ENCODE measurements at regions not wholly inside any gene's neighbourhood (a gene's known extent, or its start where the extent isn't known, plus 50 kb on each side); places are given as distances from the start of the nearest gene placed in this dataset.

DNA sequence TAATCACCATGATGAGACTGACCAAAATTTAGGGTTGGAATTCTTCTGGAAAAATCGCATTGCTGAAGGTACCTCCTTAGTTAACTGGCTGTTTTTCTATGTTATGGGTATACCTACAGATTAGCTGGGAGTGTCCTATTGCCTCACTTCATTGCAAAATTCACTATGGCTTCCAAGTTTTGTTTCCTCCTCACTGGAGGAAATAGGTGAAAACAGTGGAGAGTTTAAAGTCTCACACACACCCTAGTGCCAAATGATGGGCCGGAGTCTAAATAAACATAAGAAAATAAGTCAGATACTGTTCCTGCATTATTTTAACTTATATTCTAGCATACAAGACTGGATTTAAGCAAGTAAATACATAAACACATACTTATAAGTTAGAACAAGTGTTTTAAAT lies 98.2 kb downstream of the AHR start:
- no peak for DNase-seq (ENCODE audit: low read depth)

DNA sequence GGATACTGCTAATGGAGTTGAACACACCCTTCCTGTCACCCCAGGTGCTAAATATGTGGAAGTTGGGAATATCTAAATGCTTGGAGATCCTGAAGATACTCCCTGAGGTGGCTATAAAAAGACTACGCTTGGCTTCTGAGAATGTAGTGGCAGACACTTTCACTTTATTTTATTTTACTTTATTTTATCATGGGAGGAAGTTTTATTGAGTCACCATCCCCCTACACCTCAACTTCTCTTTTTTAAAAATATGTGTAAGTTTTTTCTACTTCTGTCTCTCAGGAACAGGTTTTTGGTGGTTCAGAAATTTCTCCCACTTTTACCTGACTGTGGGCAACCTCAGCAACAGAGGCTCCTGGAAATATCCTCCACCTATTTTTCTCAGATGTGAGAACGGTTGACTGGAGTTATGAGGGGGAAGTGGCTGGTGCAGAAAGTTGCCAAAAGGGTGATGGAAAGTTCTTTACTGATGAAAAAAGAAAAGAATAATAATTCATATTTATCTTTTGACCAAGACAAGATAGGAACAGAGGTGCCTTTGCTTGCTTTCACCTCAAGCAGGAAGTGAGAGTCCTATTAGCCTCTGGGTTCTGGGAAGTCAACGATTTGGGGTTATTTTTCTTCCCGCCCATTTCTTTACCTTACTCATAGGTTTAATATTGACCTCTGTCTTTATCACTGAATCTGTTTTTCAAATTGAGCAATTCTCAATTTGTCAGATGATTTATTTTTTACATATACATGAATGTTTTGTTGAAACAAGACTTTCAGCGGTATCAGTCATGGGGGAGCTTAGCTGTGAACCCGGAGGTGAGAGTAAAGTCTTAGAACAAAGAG lies 103.6 kb downstream of the AHR start:
- DNase-seq (ENCODE audit: low read depth): no peak

DNA sequence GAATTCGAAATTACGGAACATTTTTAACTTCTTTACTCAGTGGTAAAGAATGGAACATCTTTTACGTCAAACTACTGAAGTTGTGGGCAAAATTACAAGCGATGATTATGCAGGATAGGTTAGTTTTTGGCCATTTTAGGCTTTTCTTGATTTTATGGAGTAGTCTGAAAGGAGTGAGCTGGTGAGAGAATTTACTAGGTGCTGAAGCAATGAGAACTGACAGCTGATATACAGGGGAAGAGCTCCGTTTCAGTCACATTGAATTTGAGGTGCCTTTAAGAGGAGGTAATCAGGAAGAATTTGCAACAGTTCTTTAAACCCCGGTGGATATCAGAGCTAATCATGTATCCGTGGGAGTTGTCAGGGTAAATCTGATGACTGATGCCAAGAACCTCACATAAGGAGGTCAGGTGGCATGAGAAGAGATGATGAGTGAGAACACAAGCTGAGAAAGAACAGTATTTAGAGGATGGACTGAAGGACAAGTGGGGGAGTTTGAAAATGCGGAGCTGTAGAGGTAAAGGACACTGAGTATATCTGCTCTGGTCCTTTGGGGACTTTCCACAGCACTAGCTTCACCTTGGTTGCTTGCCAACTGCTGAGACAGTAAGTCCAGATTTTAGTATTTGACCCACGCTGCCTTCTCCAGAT lies 104.3 kb downstream of the AHR start:
- peak; percentile 86 for DNase-seq (ENCODE audit: low read depth)

DNA sequence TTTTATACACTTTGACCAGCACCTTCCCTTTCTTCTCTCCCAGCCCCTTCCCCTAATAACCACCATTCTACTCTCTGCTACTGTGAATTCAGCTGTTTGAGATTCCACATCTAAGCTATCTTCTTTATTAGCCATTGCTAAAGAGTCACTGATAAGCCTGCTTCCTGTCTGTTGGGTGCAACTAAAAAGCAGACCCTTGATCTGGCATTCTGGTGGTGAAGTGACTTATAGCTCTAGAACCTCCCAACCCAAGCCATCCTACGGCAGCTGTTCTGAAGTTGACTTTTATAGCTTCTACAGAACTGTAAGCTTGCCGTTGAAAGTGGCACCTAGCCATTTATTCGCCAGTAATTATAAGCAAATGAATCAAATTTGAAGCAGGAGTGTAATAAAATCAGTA lies 105.6 kb downstream of the AHR start:
- DNase-seq (ENCODE audit: low read depth): peak; percentile 82

DNA sequence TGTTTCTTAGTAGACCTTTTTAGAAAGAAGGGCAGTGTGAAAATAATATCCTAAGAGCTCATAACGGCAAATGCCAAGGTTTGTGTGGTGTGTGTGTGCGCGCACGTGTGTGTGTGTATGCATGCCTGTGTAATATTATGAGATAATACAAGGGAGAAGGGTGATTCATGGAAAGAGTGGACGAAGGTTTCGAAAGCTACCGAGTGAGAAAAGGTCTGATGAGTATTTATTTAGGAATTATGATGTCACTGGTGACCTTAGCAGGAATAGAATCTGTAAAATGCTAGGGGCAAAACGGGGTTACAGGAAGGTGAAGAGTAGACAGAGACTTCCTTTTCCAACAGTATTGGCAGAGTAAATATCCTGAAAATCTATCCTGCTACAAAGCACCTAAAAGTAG lies 107.3 kb downstream of the AHR start:
- peak; percentile 98 for DNase-seq (ENCODE audit: low read depth)

DNA sequence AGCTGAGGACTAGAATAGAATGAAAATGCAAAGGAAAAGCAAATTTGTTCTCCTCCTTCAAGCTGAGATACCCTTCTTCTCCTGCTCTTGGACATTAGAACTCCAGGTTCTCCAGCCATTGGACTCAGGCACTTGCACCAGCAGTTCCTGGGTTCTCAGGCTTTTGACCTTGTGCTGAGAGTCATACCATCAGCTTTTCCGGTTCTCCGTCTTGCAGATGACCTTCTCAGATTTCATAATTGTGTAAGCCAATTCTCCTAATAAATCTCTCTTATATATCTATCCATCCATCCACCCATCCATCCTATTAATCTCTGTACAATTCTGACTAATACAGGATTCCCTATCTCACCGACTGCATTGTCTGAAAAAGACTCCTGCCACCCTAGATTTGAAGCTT lies 108.3 kb downstream of the AHR start:
- peak; percentile 83 for DNase-seq (ENCODE audit: low read depth)

DNA sequence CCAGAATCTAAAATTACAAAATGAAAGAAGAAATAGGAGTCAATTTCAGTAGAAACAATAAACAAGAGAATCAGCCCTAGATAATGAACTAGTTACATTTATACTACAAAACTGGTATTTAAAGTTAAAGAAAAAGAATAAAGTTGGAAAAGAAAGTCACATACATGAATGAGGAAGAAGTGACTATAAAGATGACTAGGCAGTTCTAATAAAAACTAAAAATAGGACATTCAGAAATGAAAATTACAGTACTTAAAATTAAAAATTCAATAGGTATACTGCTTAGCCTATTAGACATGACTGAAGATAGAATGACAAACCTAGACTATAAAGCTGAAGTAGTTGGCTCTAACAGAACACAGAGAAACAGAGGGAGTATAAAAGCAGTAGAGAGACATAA lies 108.8 kb downstream of the AHR start:
- DNase-seq (ENCODE audit: low read depth): no peak

DNA sequence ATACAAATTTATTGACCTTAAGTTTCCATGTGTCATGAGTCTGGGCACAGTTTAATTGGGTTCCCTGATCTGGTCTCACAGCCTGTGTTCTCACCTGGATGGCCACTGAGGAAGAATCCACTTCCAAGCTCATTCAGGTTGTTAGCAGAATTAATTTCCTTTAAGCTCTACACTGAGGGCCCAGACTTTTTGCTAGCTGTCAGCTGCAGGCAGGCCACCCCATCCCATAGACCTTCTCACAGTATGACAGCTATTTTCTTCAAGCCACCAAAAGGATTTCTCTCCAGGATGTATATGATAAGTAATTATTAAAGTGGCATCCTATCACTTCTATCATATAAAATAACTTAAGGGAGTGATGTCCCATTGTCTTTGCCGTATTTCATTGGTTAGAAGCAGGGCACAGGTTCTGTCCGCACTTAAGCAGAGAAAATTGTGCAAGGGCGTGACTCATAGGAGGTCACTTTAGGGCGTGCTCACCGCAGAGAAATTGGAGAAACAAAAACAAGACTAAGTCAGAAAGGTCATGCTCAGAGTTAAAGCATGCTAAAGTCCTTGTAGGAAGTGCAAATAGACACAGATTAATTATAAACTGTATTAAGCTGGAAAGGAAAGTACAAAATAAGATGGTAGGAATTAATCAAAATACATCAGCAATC lies 109.9 kb downstream of the AHR start:
- DNase-seq (ENCODE audit: low read depth): peak; percentile 98

DNA sequence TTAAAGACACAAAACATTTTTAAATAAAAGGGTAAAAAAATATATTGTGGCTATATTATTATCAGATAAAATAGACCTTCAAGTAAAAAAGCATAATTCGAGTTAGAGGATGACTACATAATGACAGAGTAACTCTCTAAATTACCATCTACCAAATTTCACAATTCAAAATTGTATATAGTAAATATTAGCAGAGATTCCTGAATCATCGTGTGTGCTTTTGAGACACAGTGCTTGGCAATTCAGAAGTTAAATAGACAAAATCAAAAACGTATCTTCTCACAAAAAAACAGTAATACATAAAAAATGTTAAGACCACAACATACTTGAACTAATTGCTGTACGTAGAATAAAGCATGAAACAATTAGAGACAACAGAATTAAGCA lies 110.4 kb downstream of the AHR start:
- DNase-seq (ENCODE audit: low read depth): peak; percentile 53

DNA sequence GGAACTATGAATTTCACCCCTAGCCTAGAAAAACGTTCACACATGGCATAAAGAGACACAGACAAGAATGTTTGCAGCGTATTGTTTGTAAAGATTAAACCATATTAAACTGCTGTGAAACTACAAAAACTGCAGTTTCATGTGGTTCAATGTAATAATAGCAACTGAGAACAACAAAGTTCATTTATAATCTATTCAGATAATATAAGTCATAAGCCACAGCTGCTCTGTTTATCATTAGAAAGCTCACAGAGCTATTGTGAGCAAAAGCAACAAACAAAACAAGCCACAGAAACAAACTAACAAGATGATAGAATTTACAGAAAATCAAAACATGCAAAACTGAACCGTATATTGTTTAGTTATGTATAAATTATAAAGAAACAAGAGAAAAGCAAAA lies 113.5 kb downstream of the AHR start:
- no peak for DNase-seq (ENCODE audit: low read depth)

DNA sequence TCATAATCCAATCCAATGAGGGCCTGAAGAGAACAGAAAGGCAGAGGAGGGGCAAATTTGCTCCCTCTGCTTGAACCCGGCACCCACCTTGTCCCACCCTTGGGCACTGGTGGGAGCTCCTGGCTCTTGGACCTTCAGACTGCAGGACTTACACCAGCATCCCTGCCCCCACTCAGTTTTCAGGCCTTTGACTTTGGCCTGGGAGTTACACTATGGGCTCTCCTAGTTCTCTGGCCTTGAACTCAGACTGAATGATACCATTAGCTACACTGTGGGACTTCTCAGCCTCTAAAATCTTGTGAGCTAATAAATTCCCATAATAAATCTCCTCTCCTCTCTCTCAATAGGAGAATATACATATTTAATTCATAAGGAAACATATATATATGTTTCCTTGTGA lies 114.4 kb downstream of the AHR start:
- no peak for DNase-seq (ENCODE audit: low read depth)

DNA sequence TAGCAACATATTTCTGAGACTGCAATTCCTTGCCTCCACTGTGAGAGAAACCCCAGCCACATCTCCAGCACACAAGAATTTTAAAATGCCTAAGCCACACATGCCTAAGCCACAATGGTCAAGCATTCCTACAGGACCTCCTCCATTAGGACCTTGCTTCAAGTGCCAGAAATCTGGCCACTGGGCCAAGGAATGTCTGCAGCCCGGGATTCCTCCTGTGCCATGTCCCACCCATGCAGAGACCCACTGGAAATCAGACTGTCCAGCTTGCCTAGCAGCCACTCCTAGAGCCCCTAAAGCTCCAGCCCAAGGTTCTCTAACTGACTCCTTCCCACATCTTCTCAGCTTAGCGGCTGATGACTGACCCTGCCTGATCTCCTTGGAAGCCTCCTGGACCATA lies 117.5 kb downstream of the AHR start:
- DNase-seq (ENCODE audit: low read depth): no peak

DNA sequence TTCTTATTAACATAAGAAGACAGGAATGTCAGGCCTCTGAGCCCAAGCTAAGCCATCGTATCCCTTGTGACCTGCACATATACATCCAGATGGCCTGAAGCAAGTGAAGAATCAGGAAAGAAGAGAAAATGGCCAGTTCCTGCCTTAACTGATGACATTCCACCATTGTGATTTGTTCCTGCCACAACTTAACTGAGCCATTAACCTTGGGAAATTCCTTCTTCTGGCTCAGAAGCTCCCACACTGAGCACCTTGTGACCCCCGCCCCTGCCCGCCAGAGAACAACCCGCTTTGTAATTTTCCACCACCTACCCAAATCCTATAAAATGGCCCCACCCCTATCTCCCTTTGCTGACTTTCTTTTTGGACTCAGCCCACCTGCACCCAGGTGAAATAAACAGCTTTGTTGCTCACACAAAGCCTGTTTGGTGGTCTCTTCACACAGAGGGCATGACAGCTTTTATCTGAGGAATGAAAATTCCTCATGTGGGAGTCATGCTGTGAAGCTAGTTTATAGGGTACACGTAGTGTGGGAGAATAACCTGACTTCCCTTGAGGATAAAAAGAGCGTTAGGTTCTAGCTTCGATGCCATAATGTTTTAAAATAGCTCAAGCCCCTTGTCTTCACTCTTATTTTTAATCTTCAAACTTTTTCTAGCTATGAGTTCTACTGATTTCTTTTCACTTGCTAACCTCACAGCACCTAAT lies 122.0 kb downstream of the AHR start:
- peak; percentile 82 for DNase-seq (ENCODE audit: low read depth)

DNA sequence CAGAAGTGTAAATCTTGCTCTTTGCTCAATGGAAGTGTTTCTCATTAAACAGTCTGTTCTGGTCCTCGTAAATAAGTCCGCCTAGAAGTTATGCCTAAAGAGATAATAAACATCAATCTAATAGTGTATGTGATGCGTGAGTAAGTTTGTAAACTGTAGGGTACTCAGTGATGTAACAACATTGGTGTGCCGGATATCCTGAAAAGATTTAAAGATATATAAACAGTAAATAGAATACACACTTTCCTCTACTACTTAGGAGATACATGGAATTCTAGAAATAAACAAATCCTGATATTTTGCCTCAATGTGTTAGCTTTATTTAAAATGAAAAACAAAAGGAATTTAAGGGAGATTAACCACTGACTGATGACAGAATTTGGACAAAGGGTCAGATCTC lies 123.5 kb downstream of the AHR start:
- DNase-seq (ENCODE audit: low read depth): no peak

DNA sequence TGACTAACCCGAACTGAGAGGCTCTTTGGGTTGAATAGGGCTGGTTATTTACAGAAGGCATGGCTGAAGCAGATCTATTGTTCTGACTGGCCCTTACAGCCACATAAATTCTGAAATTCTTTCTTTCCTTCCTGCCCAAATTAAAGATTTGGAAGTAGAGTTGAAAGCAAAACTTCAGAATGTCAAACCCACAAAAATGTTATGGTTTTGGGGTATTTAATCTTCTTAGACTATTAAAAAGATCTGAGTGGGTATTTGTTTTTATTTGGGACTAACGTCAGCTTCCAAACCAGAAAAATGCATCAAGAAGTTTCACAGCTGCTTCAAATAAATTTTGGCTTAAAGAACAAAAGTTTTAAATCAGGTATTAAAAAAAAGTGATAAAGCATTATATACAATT lies 124.5 kb downstream of the AHR start:
- no peak for DNase-seq (ENCODE audit: low read depth)

DNA sequence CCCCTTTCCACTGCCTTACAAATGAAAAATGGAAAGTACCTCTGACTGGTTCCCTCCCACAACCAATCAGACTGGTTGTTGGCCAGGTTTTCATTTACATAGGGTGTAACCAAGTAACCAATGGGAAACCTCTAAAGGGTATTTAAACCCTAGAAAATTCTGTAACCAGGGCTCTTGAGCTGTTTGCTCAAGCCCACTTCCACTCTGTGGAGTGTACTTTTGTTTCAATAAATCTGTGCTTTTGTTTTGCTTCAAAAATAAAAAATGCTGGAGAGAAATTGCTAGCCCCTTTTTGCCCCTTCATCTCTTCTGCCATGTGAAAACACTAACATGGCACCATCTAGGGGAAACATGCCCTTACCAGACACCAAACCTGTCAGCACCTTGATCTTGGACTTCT lies 129.5 kb downstream of the AHR start:
- no peak for DNase-seq (ENCODE audit: low read depth)

DNA sequence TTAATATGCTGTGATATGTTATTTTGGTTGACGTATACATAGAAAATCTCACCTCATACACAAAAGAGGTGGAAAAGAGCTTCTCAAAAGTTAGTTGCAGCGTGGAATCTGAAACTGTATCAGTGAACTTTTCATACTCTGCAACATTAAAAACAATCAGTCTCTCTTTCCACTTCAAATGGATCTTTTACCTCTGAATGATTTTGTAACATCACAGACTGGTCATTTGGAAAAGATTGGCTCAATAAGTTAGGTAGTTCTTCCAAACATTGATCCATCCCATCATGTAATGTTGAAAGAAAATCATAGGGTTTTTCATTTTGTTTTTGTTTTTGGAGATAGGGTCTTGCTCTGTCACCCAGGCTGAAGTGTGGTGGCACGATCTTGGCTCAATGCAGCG lies 131.1 kb downstream of the AHR start:
- no peak for DNase-seq (ENCODE audit: low read depth)

DNA sequence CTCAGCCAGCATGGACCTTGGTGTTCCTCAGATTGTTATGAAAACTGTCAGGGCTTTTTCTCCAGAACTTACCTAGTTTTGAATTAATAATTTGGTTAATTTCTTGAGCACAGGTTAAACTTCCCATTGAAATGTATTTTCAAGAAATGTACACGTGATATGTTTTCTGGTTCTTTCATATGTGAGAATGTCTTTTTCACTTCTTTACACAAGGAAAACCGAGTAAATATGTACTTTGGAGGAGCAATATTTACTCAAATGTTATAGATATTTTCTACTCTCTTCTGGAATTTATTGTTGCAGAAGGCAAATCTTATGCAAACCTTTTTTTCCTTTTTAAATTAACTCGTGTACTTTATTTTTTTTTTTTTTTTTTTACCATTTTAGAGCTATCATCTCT lies 134.3 kb downstream of the AHR start:
- DNase-seq (ENCODE audit: low read depth): no peak

DNA sequence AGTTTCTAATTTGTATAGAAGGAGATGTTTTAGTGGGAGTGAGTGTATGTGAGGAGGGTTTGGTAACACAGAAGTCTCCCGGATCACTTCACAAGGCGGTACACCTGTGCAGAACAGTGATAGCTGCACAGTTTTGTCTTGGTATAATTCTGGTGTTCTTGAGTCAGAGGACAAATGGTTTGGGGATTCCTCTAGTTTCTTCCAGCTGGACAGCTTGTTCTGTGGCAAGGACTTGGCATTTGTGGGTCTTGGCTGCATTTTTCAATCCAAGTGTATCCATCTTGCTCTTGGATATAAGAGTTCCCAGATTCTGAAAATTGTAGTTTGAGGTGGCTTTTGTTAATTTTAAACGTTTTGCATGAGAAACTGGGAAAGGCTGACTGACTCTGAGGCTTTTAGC lies 135.7 kb downstream of the AHR start:
- no peak for DNase-seq (ENCODE audit: low read depth)

DNA sequence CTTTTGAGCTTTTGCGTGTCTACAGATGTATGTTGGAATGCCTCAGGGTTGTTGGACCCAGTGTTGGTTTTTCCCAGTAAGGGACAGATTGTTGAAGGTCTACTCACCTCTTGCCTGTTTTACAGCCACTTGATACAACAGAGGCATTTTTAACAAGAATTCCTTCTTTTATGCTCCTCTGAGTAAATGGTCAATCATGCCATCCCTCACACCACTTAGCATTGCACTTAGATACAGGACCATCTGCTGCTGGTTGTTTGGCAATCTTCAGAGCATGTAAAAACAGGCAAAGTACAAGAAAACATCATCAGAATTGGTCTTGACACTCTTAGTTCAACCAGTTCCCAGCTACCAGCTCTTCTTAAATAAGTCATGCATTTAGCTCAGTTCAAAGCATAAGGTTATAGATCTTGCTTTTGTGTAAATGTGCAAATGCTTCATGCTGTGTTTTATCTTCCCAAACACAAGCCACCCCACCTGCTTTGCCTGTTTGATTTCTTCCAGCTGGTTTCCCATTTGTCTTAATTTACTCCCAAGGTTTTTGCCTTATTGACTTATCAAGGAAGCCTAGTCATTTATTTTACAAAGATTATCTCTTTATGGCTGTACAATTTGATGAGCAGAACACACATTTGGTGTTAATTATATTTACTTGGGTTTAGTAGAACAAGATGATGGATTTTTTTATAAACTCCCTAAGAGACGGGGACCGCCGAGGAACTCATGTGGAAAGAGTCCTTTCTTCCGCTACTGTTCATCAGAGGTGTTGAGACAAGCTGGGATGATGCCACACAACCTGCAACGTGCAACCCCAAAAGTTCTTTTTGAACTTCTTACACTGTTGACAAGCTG lies 136.6 kb downstream of the AHR start:
- no peak for DNase-seq (ENCODE audit: low read depth)

DNA sequence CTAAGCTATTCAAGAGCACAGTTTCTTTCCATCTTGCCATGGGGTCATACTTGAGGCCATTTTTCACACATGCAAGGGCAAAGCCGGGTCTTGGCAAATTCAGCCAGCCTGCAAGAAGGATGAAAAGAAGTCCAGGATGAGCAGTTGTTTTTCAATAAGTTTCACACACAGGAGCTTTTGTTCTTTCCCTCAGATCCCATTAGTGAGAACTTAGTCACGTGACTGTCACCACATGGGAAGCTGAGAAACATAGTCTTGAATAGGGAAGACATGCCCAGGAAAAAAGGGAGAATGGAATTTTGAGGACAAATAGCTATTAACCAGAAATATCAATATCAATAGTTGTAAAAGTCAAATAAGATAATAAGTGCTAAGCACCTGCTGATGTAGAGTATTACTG lies 137.7 kb downstream of the AHR start:
- DNase-seq (ENCODE audit: low read depth): no peak

DNA sequence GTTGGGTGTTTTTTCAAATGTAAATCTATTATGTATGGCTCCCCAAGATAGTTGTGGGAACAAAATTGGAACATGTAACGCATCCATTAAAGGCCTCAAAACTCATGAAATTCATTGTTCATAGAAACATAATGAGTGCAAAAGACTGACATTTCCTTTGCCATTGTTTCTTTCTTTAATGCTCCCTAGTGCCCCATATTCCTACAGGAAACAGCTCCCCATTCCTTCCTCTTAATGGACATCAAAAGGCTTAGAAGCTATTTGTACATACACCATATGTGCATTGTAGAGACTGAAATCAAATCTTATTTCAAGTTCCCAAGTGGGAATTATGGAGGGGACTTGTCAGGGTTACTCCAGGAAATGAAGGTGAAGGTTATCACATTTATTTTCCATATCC lies 139.1 kb downstream of the AHR start:
- DNase-seq (ENCODE audit: low read depth): no peak

All from amniotic epithelial cell (primary cell).